NCI-H748 treated with DMSO at 0.1 percent for 48 hours (cell line): ENCODE measurements at regions not wholly inside any gene's neighbourhood (a gene's known extent, or its start where the extent isn't known, plus 50 kb on each side); places are given as distances from the start of the nearest gene placed in this dataset.
"Not testable (repeated sequence)": the region's sequence is repeated elsewhere in the genome, so short reads cannot be mapped to it uniquely, and the experiment has no call there.

Experiments used
- DNase-seq: peaks from one replicate; lab custom pipeline; 2025; lab: John Stamatoyannopoulos, UW

GRCh38 chrX:23458957-23459356 lies 124.3 kb downstream of the PTCHD1 start:
- DNase-seq = not testable (repeated sequence)

- no peak for DNase-seq
These were observed 130.6 kb downstream of the PTCHD1 start for GRCh38 chrX:23465105-23465791.

GRCh38 chrX:23465985-23466384 lies 131.3 kb downstream of the PTCHD1 start:
- no peak for DNase-seq

- DNase-seq = no peak
These were observed 143.4 kb downstream of the PTCHD1 start for GRCh38 chrX:23478056-23478455.

- DNase-seq = no peak
These were observed 143.9 kb downstream of the PTCHD1 start for GRCh38 chrX:23478561-23478960.

- no peak for DNase-seq
These were observed 147.9 kb downstream of the PTCHD1 start for GRCh38 chrX:23482561-23482960.

GRCh38 chrX:23483396-23483795 lies 148.7 kb downstream of the PTCHD1 start:
- no peak for DNase-seq

GRCh38 chrX:23493941-23494374 lies 159.3 kb downstream of the PTCHD1 start:
- no peak for DNase-seq

GRCh38 chrX:23494741-23495140 lies 160.1 kb downstream of the PTCHD1 start:
- no peak for DNase-seq

GRCh38 chrX:23497919-23498318 lies 163.3 kb downstream of the PTCHD1 start:
- no peak for DNase-seq

- DNase-seq = no peak
These were observed 165.3 kb upstream of the PRDX4 start for GRCh38 chrX:23501974-23502373.

- DNase-seq = peak; percentile 72
These were observed 163.3 kb upstream of the PRDX4 start for GRCh38 chrX:23503835-23504539.

- no peak for DNase-seq
These were observed 162.8 kb upstream of the PRDX4 start for GRCh38 chrX:23504540-23504884.

- no peak for DNase-seq
These were observed 162.4 kb upstream of the PRDX4 start for GRCh38 chrX:23504895-23505294.

GRCh38 chrX:23505531-23506303 lies 161.6 kb upstream of the PRDX4 start:
- no peak for DNase-seq

- DNase-seq = no peak
These were observed 158.0 kb upstream of the PRDX4 start for GRCh38 chrX:23509256-23509655.

GRCh38 chrX:23511793-23512192 lies 155.5 kb upstream of the PRDX4 start:
- no peak for DNase-seq

- DNase-seq = no peak
These were observed 154.2 kb upstream of the PRDX4 start for GRCh38 chrX:23513121-23513520.

- DNase-seq = no peak
These were observed 153.2 kb upstream of the PRDX4 start for GRCh38 chrX:23514082-23514481.

GRCh38 chrX:23515028-23515427 lies 152.3 kb upstream of the PRDX4 start:
- DNase-seq = no peak

GRCh38 chrX:23523026-23523657 lies 144.2 kb upstream of the PRDX4 start:
- DNase-seq = not testable (repeated sequence)

- no peak for DNase-seq
These were observed 142.8 kb upstream of the PRDX4 start for GRCh38 chrX:23524467-23524866.

- DNase-seq = no peak
These were observed 141.8 kb upstream of the PRDX4 start for GRCh38 chrX:23525531-23525930.
